Endothelial cell (in vitro differentiated cells): ENCODE measurements at regions not wholly inside any gene's neighbourhood (a gene's known extent, or its start where the extent isn't known, plus 50 kb on each side); places are given as distances from the start of the nearest gene placed in this dataset.

ENCODE experiments used
- DNase-seq: peaks from one replicate; pipeline ENCODE4 v3.0.0; 2021; ENCODE audit warnings: low spot score
- H3K27ac Mint-ChIP-seq: one replicate; pipeline ENCODE4 v1.8.0; 2021; ENCODE audit warnings: mixed read lengths, inconsistent platforms; ENCODE audit not compliant: unreplicated experiment
- H3K27me3 Mint-ChIP-seq: one replicate; pipeline ENCODE4 v1.8.0; 2021; ENCODE audit warnings: mild to moderate bottlenecking, moderate library complexity, mixed read lengths, inconsistent platforms; ENCODE audit not compliant: unreplicated experiment
- H3K36me3 Mint-ChIP-seq: one replicate; pipeline ENCODE4 v1.8.0; 2021; ENCODE audit warnings: mild to moderate bottlenecking, low read depth, mixed read lengths, inconsistent platforms; ENCODE audit not compliant: unreplicated experiment
- H3K4me1 Mint-ChIP-seq: one replicate; pipeline ENCODE4 v1.8.0; 2021; ENCODE audit warnings: mild to moderate bottlenecking, mixed read lengths, inconsistent platforms; ENCODE audit not compliant: unreplicated experiment
- H3K4me3 Mint-ChIP-seq: one replicate; pipeline ENCODE4 v1.8.0; 2021; ENCODE audit warnings: mild to moderate bottlenecking, mixed read lengths, inconsistent platforms; ENCODE audit not compliant: unreplicated experiment
- H3K9me3 Mint-ChIP-seq: one replicate; pipeline ENCODE4 v1.8.0; 2021; ENCODE audit warnings: mixed read lengths, inconsistent platforms; ENCODE audit not compliant: unreplicated experiment
- CTCF ChIP-seq: fragments of 200-600 bp; sonication (generic); IDR thresholded peaks from one replicate; pipeline ENCODE4 v1.5.0; 2021; ENCODE audit warnings: antibody characterized with exemption; ENCODE audit not compliant: unreplicated experiment

GRCh38 chr22:49269371-49269770 is 558.3 kb downstream of the BRD1 start:
- Mint-ChIP-seq H3K4me3 (no peak overlapping the region), H3K27ac (no peak overlapping the region), H3K27me3 (peaks cover 3% of the 10 kb centered on the region), H3K9me3 (no peaks in the 10 kb centered on the region), H3K4me1 (peaks cover 5% of the 10 kb centered on the region), H3K36me3 (no peaks in the 10 kb centered on the region)
- no peak for DNase-seq
- TF ChIP-seq CTCF: no peak

GRCh38 chr22:49268924-49269323 is 558.7 kb downstream of the BRD1 start:
- H3K36me3 Mint-ChIP-seq: no peaks in the 10 kb centered on the region
- peaks cover 3% of the 10 kb centered on the region for H3K27me3 Mint-ChIP-seq
- no peak overlapping the region for H3K4me3 Mint-ChIP-seq
- no peak for TF ChIP-seq CTCF
- DNase-seq: no peak
- H3K9me3 Mint-ChIP-seq: no peaks in the 10 kb centered on the region
- no peak overlapping the region for H3K27ac Mint-ChIP-seq
- peaks cover 5% of the 10 kb centered on the region for H3K4me1 Mint-ChIP-seq

GRCh38 chr22:49267996-49268395 is 559.7 kb downstream of the BRD1 start:
- no peak for DNase-seq
- Mint-ChIP-seq H3K4me1 (peaks cover 5% of the 10 kb centered on the region), H3K9me3 (no peaks in the 10 kb centered on the region), H3K36me3 (no peaks in the 10 kb centered on the region), H3K27me3 (peaks cover 4% of the 10 kb centered on the region), H3K27ac (no peak overlapping the region), H3K4me3 (no peak overlapping the region)
- TF ChIP-seq CTCF: no peak

- Mint-ChIP-seq H3K4me1 (peaks cover 5% of the 10 kb centered on the region), H3K27ac (peak overlapping the region; percentile 16), H3K9me3 (no peaks in the 10 kb centered on the region), H3K36me3 (no peaks in the 10 kb centered on the region), H3K27me3 (peaks cover 4% of the 10 kb centered on the region), H3K4me3 (no peak overlapping the region)
- no peak for DNase-seq
- TF ChIP-seq CTCF: no peak
These were observed 560.8 kb downstream of the BRD1 start for GRCh38 chr22:49266561-49267519.

- Mint-ChIP-seq H3K27ac (no peak overlapping the region), H3K4me1 (peaks cover 5% of the 10 kb centered on the region), H3K27me3 (peaks cover 9% of the 10 kb centered on the region), H3K36me3 (no peaks in the 10 kb centered on the region), H3K9me3 (no peaks in the 10 kb centered on the region), H3K4me3 (no peak overlapping the region)
- DNase-seq: no peak
- TF ChIP-seq CTCF: no peak
These were observed 563.0 kb downstream of the BRD1 start for GRCh38 chr22:49264696-49265095.
